ENCODE measurements at regions not wholly inside any gene's neighbourhood (a gene's known extent, or its start where the extent isn't known, plus 50 kb on each side); places are given as distances from the start of the nearest gene placed in this dataset.

DNA sequence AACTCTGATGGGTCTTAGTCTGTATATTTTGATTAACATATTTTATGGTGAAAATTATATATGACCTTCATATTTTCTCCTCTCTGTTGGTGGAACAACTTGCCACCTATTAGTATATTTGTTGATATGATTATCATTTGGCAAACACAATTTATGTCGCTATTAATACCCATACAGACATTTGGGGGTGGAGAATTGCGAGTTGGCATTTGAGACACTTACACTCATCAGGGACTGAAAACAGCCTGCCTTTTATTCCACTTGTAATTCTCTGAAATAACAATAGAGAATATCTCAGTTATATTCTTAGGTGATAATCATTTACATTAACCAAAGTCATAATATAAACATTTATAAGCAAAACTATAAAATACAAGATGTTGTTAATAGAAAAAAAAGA, 100.5 kb upstream of the RGS18 start:
- no peaks in the 10 kb centered on the region for H3K9me3 Mint-ChIP-seq
- H3K4me3 Mint-ChIP-seq: no peak overlapping the region
- H3K27me3 Mint-ChIP-seq (ENCODE audit: low read depth): no peaks in the 10 kb centered on the region
- no peaks in the 10 kb centered on the region for H3K36me3 Mint-ChIP-seq
- DNase-seq (ENCODE audit: low spot score) (no peak), ATAC-seq (no peak)
- CTCF ChIA-PET: no interaction called here
- no peaks in the 10 kb centered on the region for H3K4me1 Mint-ChIP-seq
- no peak overlapping the region for H3K27ac Mint-ChIP-seq
- TF ChIP-seq ZNF138 (CRISPR knock-in tag; conservative IDR thresholded peaks at IDR 0.05) (no peak), ZNF317 (CRISPR knock-in tag; IDR thresholded peaks at IDR 0.05; ENCODE audit: borderline replicate concordance, low read depth) (no peak), JUN (CRISPR knock-in tag; IDR thresholded peaks at IDR 0.05) (no peak), SMAD3 (CRISPR knock-in tag; IDR thresholded peaks at IDR 0.05; ENCODE audit: borderline replicate concordance) (no peak)
- TF ChIP-seq, protein P1, sequence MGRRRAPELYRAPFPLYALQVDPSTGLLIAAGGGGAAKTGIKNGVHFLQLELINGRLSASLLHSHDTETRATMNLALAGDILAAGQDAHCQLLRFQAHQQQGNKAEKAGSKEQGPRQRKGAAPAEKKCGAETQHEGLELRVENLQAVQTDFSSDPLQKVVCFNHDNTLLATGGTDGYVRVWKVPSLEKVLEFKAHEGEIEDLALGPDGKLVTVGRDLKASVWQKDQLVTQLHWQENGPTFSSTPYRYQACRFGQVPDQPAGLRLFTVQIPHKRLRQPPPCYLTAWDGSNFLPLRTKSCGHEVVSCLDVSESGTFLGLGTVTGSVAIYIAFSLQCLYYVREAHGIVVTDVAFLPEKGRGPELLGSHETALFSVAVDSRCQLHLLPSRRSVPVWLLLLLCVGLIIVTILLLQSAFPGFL (CRISPR knock-in tag; IDR thresholded peaks at IDR 0.05; ENCODE audit: borderline replicate concordance): no peak
- TF ChIP-seq, protein P2, sequence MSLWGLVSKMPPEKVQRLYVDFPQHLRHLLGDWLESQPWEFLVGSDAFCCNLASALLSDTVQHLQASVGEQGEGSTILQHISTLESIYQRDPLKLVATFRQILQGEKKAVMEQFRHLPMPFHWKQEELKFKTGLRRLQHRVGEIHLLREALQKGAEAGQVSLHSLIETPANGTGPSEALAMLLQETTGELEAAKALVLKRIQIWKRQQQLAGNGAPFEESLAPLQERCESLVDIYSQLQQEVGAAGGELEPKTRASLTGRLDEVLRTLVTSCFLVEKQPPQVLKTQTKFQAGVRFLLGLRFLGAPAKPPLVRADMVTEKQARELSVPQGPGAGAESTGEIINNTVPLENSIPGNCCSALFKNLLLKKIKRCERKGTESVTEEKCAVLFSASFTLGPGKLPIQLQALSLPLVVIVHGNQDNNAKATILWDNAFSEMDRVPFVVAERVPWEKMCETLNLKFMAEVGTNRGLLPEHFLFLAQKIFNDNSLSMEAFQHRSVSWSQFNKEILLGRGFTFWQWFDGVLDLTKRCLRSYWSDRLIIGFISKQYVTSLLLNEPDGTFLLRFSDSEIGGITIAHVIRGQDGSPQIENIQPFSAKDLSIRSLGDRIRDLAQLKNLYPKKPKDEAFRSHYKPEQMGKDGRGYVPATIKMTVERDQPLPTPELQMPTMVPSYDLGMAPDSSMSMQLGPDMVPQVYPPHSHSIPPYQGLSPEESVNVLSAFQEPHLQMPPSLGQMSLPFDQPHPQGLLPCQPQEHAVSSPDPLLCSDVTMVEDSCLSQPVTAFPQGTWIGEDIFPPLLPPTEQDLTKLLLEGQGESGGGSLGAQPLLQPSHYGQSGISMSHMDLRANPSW (CRISPR knock-in tag; conservative IDR thresholded peaks at IDR 0.05; ENCODE audit: low read depth): no peak
- TF ChIP-seq, protein P3, sequence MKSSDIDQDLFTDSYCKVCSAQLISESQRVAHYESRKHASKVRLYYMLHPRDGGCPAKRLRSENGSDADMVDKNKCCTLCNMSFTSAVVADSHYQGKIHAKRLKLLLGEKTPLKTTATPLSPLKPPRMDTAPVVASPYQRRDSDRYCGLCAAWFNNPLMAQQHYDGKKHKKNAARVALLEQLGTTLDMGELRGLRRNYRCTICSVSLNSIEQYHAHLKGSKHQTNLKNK (CRISPR knock-in tag; IDR thresholded peaks at IDR 0.05): no peak
- POLR2A ChIA-PET: no interaction called here

DNA sequence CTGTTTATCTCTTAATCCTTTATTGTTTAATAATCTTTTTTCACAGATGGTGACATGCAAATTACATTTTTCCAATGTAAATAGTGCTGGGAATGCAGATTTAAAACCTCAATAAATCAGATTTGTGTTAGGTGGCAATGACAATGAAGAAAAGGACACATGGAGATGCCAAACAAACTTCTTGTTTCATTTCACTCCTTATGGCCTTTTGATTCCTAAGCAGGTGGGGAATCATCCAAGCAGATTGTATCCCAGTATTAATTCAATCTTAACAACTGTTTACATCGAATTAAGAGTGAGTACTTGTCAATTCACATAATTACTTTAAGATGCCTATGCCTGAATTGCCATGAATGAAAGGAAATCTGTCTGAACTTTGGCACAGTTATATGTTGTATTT, 98.9 kb upstream of the RGS18 start:
- Mint-ChIP-seq H3K36me3 (no peaks in the 10 kb centered on the region), H3K9me3 (no peaks in the 10 kb centered on the region), H3K4me1 (no peaks in the 10 kb centered on the region), H3K27ac (no peak overlapping the region), H3K27me3 (ENCODE audit: low read depth) (no peaks in the 10 kb centered on the region), H3K4me3 (no peak overlapping the region)
- CTCF ChIA-PET: no interaction called here
- DNase-seq (ENCODE audit: low spot score) (no peak), ATAC-seq (no peak)
- POLR2A ChIA-PET: no interaction called here
- TF ChIP-seq ZNF219 (CRISPR knock-in tag; IDR thresholded peaks at IDR 0.05; ENCODE audit: borderline replicate concordance) (no peak), JAZF1 (CRISPR knock-in tag; IDR thresholded peaks at IDR 0.05) (no peak), ZBTB21 (CRISPR knock-in tag; IDR thresholded peaks at IDR 0.05; ENCODE audit: borderline replicate concordance) (no peak), ELF4 (CRISPR knock-in tag; IDR thresholded peaks at IDR 0.05; ENCODE audit: low read depth) (no peak), MXD4 (CRISPR knock-in tag; IDR thresholded peaks at IDR 0.05; ENCODE audit: borderline replicate concordance) (no peak), ZNF423 (CRISPR knock-in tag; IDR thresholded peaks at IDR 0.05) (no peak), CBFB (CRISPR knock-in tag; IDR thresholded peaks at IDR 0.05; ENCODE audit: low read depth) (no peak), SMAD3 (CRISPR knock-in tag; IDR thresholded peaks at IDR 0.05; ENCODE audit: borderline replicate concordance) (no peak), ZNF138 (CRISPR knock-in tag; conservative IDR thresholded peaks at IDR 0.05) (no peak), ZNF317 (CRISPR knock-in tag; IDR thresholded peaks at IDR 0.05; ENCODE audit: borderline replicate concordance, low read depth) (no peak), HMGA2 (CRISPR knock-in tag; IDR thresholded peaks at IDR 0.05) (no peak), MYBL2 (CRISPR knock-in tag; IDR thresholded peaks at IDR 0.05) (no peak), ZNF121 (CRISPR knock-in tag; IDR thresholded peaks at IDR 0.05) (no peak)
- TF ChIP-seq, protein P4, sequence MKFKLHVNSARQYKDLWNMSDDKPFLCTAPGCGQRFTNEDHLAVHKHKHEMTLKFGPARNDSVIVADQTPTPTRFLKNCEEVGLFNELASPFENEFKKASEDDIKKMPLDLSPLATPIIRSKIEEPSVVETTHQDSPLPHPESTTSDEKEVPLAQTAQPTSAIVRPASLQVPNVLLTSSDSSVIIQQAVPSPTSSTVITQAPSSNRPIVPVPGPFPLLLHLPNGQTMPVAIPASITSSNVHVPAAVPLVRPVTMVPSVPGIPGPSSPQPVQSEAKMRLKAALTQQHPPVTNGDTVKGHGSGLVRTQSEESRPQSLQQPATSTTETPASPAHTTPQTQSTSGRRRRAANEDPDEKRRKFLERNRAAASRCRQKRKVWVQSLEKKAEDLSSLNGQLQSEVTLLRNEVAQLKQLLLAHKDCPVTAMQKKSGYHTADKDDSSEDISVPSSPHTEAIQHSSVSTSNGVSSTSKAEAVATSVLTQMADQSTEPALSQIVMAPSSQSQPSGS (CRISPR knock-in tag; IDR thresholded peaks at IDR 0.05; ENCODE audit: borderline replicate concordance, low read depth): no peak
- TF ChIP-seq, protein P3 (CRISPR knock-in tag; IDR thresholded peaks at IDR 0.05): no peak
- TF ChIP-seq, protein P5, sequence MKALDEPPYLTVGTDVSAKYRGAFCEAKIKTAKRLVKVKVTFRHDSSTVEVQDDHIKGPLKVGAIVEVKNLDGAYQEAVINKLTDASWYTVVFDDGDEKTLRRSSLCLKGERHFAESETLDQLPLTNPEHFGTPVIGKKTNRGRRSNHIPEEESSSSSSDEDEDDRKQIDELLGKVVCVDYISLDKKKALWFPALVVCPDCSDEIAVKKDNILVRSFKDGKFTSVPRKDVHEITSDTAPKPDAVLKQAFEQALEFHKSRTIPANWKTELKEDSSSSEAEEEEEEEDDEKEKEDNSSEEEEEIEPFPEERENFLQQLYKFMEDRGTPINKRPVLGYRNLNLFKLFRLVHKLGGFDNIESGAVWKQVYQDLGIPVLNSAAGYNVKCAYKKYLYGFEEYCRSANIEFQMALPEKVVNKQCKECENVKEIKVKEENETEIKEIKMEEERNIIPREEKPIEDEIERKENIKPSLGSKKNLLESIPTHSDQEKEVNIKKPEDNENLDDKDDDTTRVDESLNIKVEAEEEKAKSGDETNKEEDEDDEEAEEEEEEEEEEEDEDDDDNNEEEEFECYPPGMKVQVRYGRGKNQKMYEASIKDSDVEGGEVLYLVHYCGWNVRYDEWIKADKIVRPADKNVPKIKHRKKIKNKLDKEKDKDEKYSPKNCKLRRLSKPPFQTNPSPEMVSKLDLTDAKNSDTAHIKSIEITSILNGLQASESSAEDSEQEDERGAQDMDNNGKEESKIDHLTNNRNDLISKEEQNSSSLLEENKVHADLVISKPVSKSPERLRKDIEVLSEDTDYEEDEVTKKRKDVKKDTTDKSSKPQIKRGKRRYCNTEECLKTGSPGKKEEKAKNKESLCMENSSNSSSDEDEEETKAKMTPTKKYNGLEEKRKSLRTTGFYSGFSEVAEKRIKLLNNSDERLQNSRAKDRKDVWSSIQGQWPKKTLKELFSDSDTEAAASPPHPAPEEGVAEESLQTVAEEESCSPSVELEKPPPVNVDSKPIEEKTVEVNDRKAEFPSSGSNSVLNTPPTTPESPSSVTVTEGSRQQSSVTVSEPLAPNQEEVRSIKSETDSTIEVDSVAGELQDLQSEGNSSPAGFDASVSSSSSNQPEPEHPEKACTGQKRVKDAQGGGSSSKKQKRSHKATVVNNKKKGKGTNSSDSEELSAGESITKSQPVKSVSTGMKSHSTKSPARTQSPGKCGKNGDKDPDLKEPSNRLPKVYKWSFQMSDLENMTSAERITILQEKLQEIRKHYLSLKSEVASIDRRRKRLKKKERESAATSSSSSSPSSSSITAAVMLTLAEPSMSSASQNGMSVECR (CRISPR knock-in tag; IDR thresholded peaks at IDR 0.05; ENCODE audit: borderline replicate concordance): no peak
- TF ChIP-seq, protein P6, sequence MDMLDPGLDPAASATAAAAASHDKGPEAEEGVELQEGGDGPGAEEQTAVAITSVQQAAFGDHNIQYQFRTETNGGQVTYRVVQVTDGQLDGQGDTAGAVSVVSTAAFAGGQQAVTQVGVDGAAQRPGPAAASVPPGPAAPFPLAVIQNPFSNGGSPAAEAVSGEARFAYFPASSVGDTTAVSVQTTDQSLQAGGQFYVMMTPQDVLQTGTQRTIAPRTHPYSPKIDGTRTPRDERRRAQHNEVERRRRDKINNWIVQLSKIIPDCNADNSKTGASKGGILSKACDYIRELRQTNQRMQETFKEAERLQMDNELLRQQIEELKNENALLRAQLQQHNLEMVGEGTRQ (CRISPR knock-in tag; IDR thresholded peaks at IDR 0.05): no peak
- TF ChIP-seq, protein P7, sequence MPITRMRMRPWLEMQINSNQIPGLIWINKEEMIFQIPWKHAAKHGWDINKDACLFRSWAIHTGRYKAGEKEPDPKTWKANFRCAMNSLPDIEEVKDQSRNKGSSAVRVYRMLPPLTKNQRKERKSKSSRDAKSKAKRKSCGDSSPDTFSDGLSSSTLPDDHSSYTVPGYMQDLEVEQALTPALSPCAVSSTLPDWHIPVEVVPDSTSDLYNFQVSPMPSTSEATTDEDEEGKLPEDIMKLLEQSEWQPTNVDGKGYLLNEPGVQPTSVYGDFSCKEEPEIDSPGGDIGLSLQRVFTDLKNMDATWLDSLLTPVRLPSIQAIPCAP (CRISPR knock-in tag; IDR thresholded peaks at IDR 0.05): no peak
